GM19193 (cell line): ENCODE measurements at regions not wholly inside any gene's neighbourhood (a gene's known extent, or its start where the extent isn't known, plus 50 kb on each side); places are given as distances from the start of the nearest gene placed in this dataset.

Experiments
- POLR2A ChIP-seq: IDR thresholded peaks from 4 replicates; pipeline ENCODE4 v1.6.1; 2011; ENCODE audit not compliant: insufficient read depth, insufficient read length; ENCODE audit errors: extremely low read depth

- TF ChIP-seq POLR2A = no peak
These were observed 305.0 kb downstream of the BUD13 start for GRCh38 chr11:116467823-116468222.

DNA sequence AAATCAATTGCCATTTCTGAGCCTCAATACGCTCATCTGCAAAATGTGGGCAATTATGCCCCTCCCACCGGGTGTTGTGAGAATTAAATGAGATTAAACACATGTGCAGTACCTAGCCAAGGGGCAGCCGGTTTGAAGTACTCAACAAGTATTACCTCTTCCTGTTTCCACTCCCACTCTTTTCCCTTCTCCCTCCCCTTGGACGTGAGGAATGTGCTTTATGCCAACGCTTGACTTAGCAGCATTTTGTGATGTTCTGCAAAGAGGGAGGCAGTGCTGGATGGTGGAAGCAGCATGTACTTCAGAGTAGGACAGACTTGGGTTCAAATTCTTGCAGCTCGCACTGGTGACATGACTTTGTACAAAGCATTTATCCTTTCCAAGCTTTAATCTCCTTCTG is 306.0 kb downstream of the BUD13 start:
- TF ChIP-seq POLR2A = no peak

- no peak for TF ChIP-seq POLR2A
These were observed 306.6 kb downstream of the BUD13 start for GRCh38 chr11:116466191-116466590.

DNA sequence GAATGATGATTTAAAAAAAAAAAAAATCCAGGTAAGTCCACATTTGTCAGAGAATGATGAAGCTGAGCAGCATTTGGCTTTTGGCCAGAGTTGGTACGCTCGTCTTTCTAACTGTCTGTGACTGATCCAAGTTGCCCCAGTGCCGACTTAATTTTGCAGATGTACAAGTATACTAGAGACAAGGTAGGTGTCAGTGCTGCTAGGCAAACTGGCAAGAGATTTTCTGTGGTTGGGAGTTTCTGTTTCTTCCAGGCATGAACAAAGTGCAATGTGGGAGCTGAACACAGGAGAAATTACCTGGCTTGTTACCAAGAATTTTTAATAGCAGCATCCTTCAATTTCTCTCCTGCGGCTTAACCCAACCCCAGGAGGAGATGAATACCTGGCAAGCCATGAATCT is 307.7 kb downstream of the BUD13 start:
- no peak for TF ChIP-seq POLR2A

- no peak for TF ChIP-seq POLR2A
These were observed 311.0 kb downstream of the BUD13 start for GRCh38 chr11:116461789-116462188.

DNA sequence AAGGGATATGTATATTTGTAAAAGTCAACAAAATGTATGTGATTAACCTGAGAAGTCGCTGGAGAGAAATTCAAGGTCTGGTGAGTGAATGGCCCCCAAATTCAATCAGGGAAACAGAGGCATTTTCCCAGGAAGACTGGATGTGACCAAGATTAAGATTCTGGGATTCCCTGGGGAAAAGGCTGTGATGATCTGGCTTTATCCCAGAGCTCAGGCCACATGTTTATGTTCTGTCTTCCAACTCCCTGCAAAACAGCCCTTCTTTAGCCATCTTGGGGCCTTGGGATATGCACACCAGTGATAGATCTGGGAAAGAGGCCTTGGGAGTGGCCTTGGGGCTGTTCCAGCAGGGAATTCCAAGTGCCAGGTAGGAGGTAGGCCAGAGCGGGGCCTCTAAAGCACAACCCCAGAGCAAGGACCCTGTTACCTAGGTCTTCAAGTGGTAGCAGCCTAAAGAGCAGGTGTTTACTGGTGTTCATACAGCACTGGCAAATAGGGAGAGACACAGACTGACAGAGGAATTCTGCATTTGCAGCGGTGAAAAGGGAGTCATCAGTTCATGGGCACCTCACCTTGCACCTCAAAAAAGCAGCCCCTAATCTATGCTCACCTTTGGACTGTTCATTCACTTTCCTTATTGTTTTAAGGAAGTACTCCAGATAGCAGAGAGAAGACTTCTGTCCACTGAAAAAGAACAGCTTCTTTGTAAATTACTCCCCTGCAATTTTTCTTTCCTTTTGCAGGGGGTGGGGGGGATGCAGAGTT is 312.4 kb downstream of the BUD13 start:
- no peak for TF ChIP-seq POLR2A

DNA sequence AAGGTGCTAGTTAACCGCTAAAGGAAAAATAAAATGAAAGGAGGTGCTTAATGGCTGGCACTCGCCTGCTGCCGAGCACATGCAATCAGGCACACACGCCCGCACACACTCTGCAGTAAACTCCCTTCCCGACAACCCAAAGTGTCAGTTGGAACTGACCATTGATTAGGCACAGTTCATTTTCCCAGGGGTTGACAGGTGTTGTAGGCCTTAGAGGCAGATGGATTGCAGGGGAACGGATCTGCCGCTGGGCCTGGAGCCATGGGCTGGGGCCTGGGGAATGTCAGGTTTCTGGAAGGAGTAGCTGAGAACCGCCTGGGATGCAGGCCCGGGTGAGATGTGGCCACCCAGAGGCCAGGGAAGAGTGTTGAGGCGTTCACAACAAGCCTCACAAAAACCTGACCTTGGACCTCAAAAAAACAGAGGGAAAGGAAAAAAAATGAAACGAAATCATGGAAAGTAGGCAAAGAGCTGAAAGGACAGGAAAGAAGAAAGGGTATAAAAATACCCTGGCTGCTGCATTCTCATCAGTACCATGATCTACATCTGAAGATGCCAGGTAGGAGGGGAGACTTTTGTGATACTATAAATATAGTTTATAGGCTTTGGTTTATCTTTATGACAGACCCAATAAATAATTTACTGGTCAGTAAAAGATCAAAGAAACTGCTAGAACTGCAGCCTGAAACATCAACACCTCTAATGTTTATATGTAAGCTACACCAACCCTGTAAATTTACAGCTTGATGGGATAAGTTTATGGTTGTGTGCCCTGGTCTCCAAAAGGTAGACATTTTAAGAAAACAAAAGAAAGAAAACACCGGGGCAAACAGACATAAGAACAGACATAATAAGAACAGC is 313.4 kb downstream of the BUD13 start:
- no peak for TF ChIP-seq POLR2A

DNA sequence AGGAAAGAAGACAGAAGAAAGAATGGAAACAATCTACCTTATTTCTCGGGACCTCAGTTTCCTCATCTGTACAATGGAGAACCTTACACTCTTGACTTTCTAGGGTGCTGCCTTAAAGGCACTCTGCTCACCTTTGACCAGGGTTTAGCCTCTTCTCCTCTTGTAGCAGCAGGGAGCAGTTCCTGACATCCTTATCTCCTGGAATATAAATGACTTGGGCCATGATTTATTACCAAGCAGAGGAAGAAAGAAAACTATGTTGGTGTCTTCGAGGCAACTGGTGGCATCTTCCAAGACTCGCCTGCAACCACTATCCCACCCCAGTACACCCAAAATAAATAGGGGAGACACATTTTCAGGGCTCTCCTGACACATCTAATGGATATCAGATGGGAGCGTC is 314.2 kb downstream of the BUD13 start:
- no peak for TF ChIP-seq POLR2A

DNA sequence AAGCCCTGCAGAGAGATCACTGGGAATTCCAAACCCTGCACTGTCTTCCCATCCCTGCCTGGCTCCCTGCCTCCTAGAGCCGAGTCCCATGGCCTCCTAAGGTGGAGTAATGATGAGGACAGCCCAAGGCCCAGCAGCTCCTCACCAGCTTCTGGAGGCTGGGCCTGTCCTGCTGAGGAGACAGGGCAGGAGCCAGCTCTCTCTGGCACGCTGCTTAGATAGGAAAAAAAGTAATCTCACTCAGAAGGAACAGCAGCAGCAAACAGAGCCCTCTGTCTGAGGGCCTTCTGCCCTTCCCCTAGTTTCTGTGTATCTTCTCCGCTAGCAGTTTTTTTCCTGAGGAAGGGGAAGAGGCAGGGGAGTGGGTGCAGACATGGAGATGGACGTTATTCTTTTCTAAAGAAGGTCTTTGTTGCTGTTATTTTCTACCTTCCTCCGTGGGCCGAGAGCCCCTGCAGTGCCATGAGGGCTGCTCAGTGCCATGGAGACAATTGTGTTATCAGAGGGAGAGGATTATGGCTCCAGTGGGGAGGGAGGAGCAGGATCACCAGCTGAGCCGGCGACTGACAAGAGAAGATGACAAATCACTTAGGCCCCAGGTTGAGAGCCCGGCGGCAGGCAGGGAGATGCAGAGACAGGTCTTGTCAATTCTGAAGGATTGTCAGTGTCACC is 315.3 kb downstream of the BUD13 start:
- no peak for TF ChIP-seq POLR2A

GRCh38 chr11:116454951-116455350 is 317.8 kb downstream of the BUD13 start:
- TF ChIP-seq POLR2A = no peak

- no peak for TF ChIP-seq POLR2A
These were observed 318.7 kb downstream of the BUD13 start for GRCh38 chr11:116454020-116454645.

DNA sequence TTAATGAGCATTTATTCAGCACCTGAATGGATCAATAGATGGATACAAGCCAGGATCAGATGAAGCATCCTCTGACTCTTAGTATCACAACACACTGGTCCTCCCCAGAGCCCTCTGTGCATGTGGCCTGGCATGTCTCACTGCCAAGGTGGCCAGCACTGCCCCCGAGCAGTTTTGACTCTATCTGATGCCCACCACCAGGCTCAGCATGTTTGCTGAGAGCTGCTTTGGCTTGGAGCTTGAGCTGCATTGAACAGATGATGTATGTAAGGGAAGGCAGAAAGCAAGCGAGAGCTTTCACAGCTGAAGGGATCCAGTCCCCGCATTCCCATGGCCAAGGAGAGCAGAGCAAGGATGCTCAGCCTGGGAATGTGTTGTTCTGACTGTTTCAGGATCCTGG is 320.3 kb downstream of the BUD13 start:
- no peak for TF ChIP-seq POLR2A

DNA sequence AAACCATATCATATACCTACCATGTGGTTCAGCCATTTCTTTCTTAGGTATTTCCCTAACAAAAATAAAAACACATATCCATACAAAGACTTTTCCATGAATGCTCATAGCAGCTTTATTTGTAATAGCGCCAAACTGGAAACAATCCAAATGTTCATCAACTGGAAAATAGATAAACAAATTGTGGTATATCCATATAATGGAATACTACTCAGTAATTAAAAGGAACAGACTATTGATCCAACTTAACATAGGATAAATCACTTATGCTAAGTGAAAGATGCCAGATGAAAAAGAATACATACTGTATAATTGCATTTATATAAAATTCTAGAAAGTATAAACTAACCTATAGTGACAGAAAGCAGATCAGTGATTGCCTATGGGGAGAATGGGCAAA is 323.3 kb downstream of the BUD13 start:
- TF ChIP-seq POLR2A = no peak

GRCh38 chr11:116446048-116446941 is 326.5 kb downstream of the BUD13 start:
- no peak for TF ChIP-seq POLR2A
